ENCODE measurements at regions not wholly inside any gene's neighbourhood (a gene's known extent, or its start where the extent isn't known, plus 50 kb on each side); places are given as distances from the start of the nearest gene placed in this dataset.
A peak's percentile ranks its signal among the peaks of the same experiment; 100 is the strongest.

GRCh38 chr6:170022827-170023619 lies 267.9 kb downstream of the DLL1 start:
- peaks cover 6% of the 10 kb centered on the region for H3K27me3 Mint-ChIP-seq
- no peak for TF ChIP-seq CTCF (conservative IDR thresholded peaks at IDR 0.05)

GRCh38 chr6:170022291-170022722 lies 268.6 kb downstream of the DLL1 start:
- no peak for TF ChIP-seq CTCF (conservative IDR thresholded peaks at IDR 0.05)
- Mint-ChIP-seq H3K27ac (no peak overlapping the region), H3K9me3 (no peaks in the 10 kb centered on the region), H3K4me3 (no peak overlapping the region), H3K36me3 (no peaks in the 10 kb centered on the region), H3K4me1 (ENCODE audit: unreplicated experiment) (peaks cover 21% of the 10 kb centered on the region), H3K27me3 (peaks cover 5% of the 10 kb centered on the region)
- DNase-seq (ENCODE audit: extremely low spot score, unreplicated experiment): peak; percentile 68

More at GRCh38 chr6:170022827-170023619, 267.9 kb downstream of the DLL1 start:
- Mint-ChIP-seq H3K9me3 (no peaks in the 10 kb centered on the region), H3K4me1 (ENCODE audit: unreplicated experiment) (peaks cover 17% of the 10 kb centered on the region), H3K27ac (no peak overlapping the region), H3K36me3 (no peaks in the 10 kb centered on the region), H3K4me3 (no peak overlapping the region)
- peak; percentile 60 for DNase-seq (ENCODE audit: extremely low spot score, unreplicated experiment)

GRCh38 chr6:170021579-170021978 lies 269.3 kb downstream of the DLL1 start:
- no peak for TF ChIP-seq CTCF (conservative IDR thresholded peaks at IDR 0.05)
- Mint-ChIP-seq H3K4me3 (no peak overlapping the region), H3K27me3 (peaks cover 9% of the 10 kb centered on the region), H3K36me3 (no peaks in the 10 kb centered on the region), H3K27ac (no peak overlapping the region), H3K4me1 (ENCODE audit: unreplicated experiment) (peaks cover 19% of the 10 kb centered on the region), H3K9me3 (no peaks in the 10 kb centered on the region)
- peak; percentile 42 for DNase-seq (ENCODE audit: extremely low spot score, unreplicated experiment)

GRCh38 chr6:170019818-170020583 lies 268.6 kb downstream of the ERMARD start:
- no peak for TF ChIP-seq CTCF (conservative IDR thresholded peaks at IDR 0.05)
- peaks cover 15% of the 10 kb centered on the region for H3K4me1 Mint-ChIP-seq (ENCODE audit: unreplicated experiment)
- H3K9me3 Mint-ChIP-seq: no peaks in the 10 kb centered on the region
- no peaks in the 10 kb centered on the region for H3K36me3 Mint-ChIP-seq
- H3K27ac Mint-ChIP-seq: no peak overlapping the region
- peak; percentile 50 for DNase-seq (ENCODE audit: extremely low spot score, unreplicated experiment)
- peaks cover 16% of the 10 kb centered on the region for H3K27me3 Mint-ChIP-seq
- no peak overlapping the region for H3K4me3 Mint-ChIP-seq

- Mint-ChIP-seq H3K27ac (peak overlapping the region; percentile 29), H3K4me3 (no peak overlapping the region), H3K9me3 (no peaks in the 10 kb centered on the region), H3K27me3 (peaks cover 21% of the 10 kb centered on the region), H3K4me1 (ENCODE audit: unreplicated experiment) (peaks cover 9% of the 10 kb centered on the region), H3K36me3 (no peaks in the 10 kb centered on the region)
- TF ChIP-seq CTCF (conservative IDR thresholded peaks at IDR 0.05): no peak
- peak; percentile 52 for DNase-seq (ENCODE audit: extremely low spot score, unreplicated experiment)
Observed at GRCh38 chr6:170018936-170019817, 267.8 kb downstream of the ERMARD start.

All from type B pancreatic cell (in vitro differentiated cells).